ENCODE measurements at regions not wholly inside any gene's neighbourhood (a gene's known extent, or its start where the extent isn't known, plus 50 kb on each side); places are given as distances from the start of the nearest gene placed in this dataset.
A peak's percentile ranks its signal among the peaks of the same experiment; 100 is the strongest.
"Not testable (repeated sequence)": the region's sequence is repeated elsewhere in the genome, so short reads cannot be mapped to it uniquely, and the experiment has no call there.

GRCh38 chr5:72584466-72584865 is 77.3 kb upstream of the ZNF366 start:
- DNase-seq: peak; percentile 27

GRCh38 chr5:72579290-72579689 is 72.1 kb upstream of the ZNF366 start:
- not testable (repeated sequence) for DNase-seq

GRCh38 chr5:72572236-72572765 is 65.1 kb upstream of the ZNF366 start:
- no peak for DNase-seq

- no peak for DNase-seq
Observed at GRCh38 chr5:72569408-72569944, 62.3 kb upstream of the ZNF366 start.

GRCh38 chr5:72566746-72567145 is 59.5 kb upstream of the ZNF366 start:
- no peak for DNase-seq

- no peak for DNase-seq
Observed at GRCh38 chr5:72565513-72566289, 58.5 kb upstream of the ZNF366 start.

GRCh38 chr5:72562717-72563116 is 55.5 kb upstream of the ZNF366 start:
- DNase-seq: no peak

- no peak for DNase-seq
Observed at GRCh38 chr5:72561148-72561972, 54.1 kb upstream of the ZNF366 start.

- DNase-seq: no peak
Observed at GRCh38 chr5:72559866-72560766, 52.9 kb upstream of the ZNF366 start.

GRCh38 chr5:72558383-72558782 is 51.2 kb upstream of the ZNF366 start:
- DNase-seq: peak; percentile 36

- DNase-seq: no peak
Observed at GRCh38 chr5:72558046-72558336, 50.8 kb upstream of the ZNF366 start.

- no peak for DNase-seq
Observed at GRCh38 chr5:72557167-72558045, 50.2 kb upstream of the ZNF366 start.
